ENCODE measurements at regions not wholly inside any gene's neighbourhood (a gene's known extent, or its start where the extent isn't known, plus 50 kb on each side); places are given as distances from the start of the nearest gene placed in this dataset.

GRCh38 chr16:87219287-87219909 is 97.8 kb downstream of the C16orf95 start:
- no peak for DNase-seq

DNA sequence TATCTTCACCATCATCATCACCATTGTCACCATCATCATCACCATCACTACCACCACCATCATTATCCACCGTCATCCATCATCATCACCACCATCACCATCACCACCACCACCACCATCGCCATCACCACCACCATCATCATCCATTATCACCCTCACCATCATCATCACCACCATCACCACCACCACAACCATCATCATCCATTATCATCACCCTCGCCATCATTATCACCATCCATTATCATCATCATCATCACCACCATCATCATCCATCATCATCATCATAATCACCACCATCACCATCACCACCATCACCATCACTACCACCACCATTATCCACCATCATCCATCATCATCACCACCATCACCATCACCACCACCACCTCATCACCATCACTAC is 95.6 kb downstream of the C16orf95 start:
- DNase-seq = no peak

DNA sequence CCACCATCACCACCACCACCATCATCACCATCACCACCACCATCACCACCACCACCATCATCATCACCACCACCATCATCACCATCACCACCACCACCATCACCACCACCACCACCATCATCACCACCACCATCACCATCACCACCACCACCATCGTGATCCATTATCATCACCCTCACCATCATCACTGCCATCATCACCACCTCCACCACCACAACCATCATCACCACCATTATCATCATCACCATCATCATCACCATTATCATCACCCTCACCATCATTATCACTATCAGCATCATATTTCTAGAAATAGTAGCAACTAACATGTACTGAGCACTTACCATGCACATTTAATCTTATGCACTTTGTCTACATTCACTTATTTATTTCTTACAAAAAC is 94.9 kb downstream of the C16orf95 start:
- DNase-seq = no peak

GRCh38 chr16:87223656-87224248 is 93.4 kb downstream of the C16orf95 start:
- DNase-seq = no peak

- no peak for DNase-seq
These were observed 90.3 kb downstream of the C16orf95 start for GRCh38 chr16:87226926-87227295.

- no peak for DNase-seq
These were observed 89.8 kb downstream of the C16orf95 start for GRCh38 chr16:87227296-87227951.

DNA sequence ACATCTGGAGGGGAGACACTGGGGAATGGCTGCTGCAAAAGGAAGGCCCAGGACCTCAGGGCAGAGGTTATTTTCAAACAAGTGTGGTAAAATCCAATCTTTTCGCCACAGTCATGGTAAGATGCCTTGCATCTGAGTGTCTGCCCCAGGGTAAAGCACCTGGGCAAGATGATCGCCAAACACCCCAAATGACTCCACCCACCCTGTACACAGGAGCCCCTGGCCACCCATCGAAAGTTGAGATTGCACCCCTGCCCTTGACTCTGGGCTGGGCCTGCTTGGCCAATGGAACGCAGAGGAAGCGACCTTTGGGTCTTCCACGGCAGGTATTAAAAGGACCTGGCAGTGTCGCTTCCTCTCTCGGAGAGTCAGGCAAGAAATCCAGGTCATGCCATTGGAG is 88.8 kb downstream of the C16orf95 start:
- DNase-seq = no peak

DNA sequence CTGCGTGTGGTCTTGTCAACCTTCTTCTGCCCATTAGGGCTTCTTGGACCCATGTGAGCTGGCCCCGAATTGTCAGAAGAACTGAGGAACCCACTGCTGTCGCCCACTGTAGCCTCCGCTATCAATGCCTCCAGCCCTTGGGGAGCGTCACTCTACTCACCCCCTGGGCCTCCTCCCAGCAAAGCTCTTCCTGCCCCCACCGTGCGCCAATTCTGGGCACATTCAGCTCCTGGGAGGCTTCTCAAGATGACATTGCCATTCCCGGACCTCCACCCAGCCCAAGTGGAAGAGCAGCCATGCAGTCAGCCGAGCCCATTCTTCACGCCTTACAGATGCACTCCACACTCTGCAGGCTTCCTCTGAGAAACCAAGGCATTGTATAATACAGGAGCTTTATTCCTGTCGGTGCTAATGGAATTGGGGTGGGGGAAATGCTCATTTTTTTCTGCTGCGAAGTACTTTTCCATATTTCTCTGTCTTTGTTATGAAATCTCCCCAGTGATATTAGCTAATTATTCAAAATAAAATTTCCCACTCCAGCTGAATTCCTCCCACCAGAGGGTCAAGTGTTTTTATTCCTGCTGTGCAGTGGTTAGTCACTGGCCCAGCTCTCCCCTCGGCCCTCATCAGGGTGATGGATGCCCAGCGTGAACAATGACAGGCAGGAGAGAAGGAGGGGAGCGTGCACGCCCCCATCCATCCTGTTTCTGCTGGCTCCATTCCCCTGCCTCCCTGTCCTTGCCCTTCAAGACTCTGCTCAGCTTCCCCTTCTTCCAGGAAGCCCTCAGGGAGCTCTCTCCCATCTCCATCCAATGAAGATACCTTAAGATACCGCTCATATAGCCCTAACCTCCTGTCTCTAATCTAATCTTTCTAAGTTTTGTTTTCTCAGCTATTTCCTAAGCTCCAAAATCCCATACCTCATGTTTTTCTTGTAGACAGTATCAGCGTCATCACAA is 87.7 kb downstream of the C16orf95 start:
- DNase-seq = no peak

- no peak for DNase-seq
These were observed 86.6 kb downstream of the C16orf95 start for GRCh38 chr16:87230571-87230970.

GRCh38 chr16:87231295-87231694 is 85.9 kb downstream of the C16orf95 start:
- DNase-seq = no peak

- DNase-seq = no peak
These were observed 85.3 kb downstream of the C16orf95 start for GRCh38 chr16:87231911-87232310.

- DNase-seq = no peak
These were observed 83.3 kb downstream of the C16orf95 start for GRCh38 chr16:87233928-87234327.

DNA sequence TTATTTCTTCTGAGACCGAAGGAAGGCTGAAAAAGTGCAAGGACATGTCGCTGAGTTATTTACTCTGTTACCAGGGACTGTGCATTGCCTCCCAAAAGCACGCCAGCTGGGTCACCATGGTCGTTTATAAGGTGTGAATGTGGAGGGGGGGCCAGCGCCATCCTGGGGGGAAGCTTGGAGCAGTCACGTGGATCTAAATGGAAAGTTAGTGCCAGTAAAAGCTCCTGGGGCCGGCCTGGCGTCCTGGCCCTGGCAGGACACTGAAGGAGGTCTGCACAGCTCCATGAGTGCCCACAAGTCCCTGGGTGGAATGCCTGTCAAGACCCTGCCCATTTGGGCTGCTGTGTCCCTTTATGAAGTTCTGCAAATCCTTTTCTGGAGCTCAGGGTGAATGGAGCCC is 82.6 kb downstream of the C16orf95 start:
- no peak for DNase-seq

GRCh38 chr16:87235810-87236515 is 81.2 kb downstream of the C16orf95 start:
- no peak for DNase-seq

GRCh38 chr16:87236516-87237115 is 80.6 kb downstream of the C16orf95 start:
- DNase-seq = no peak

- DNase-seq = no peak
These were observed 78.9 kb downstream of the C16orf95 start for GRCh38 chr16:87238361-87238715.

GRCh38 chr16:87239545-87239944 is 77.6 kb downstream of the C16orf95 start:
- no peak for DNase-seq

- DNase-seq = no peak
These were observed 76.7 kb downstream of the C16orf95 start for GRCh38 chr16:87240211-87241136.

DNA sequence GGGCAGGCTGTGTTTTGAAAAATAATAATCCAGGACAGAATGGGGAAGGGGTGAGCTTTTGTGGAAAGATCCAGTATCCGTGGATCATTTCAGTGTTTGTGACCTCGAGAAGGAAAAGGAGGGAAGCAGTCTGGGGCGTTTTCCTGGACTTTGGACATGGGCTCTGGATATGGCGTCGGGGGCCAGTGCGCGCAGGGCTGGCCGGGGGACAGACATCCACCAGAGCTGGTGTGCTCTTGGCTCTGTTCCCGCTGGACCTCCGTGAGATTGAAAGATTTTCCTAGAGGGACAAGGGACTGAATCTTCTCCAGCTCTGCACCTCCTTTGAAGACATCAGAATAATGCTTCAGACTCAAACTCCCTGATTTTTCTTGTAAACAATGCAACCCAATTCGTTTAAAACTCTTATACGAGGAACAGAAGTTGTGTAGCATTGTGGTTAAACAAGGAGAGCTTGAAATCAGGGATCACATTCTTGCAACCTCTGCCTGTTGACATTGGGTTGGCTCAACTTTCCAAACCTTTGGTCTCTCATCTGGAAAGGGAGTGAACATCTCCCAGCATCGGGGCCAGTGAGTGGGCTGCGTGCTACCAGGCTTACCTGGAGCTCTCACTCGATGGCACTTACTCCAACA is 75.9 kb downstream of the C16orf95 start:
- DNase-seq = no peak

DNA sequence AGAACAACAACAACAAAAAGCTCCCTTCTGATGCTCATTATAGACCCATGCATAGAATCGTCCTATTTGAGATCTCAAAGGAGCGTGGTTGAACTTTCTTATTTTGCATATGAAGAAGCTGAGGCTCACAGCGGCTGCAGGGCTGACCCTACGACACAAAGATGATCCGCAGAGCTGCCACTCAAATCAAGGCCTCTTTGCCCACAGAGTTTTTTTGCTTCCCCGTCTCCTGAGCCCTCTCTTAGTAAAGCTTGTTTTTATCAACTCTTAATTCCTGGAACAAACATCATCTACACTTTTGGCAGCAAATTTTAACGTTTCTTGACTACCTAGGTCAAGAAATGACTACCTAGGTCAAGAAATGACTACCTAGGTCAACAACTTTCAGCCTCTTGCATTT is 73.7 kb downstream of the C16orf95 start:
- no peak for DNase-seq
